ENCODE measurements at regions not wholly inside any gene's neighbourhood (a gene's known extent, or its start where the extent isn't known, plus 50 kb on each side); places are given as distances from the start of the nearest gene placed in this dataset.

- intact Hi-C loops (cut with DNase I), result no loop called here
- Histone ChIP-seq H3K36me3 (ENCODE audit: insufficient read depth in 1 of 2, low read depth in 1 of 2) (no peaks in the 10 kb centered on the region), H3K4me3 (no peak overlapping the region), H3K27me3 (ENCODE audit: insufficient read depth in 3 of 3, low read length in 2 of 3) (no peaks in the 10 kb centered on the region), H3K9me3 (no peaks in the 10 kb centered on the region), H3K4me1 (no peaks in the 10 kb centered on the region), H3K27ac (no peak overlapping the region)
- no peak for ATAC-seq
- no peak for TF ChIP-seq CTCF (IDR thresholded peaks at IDR 0.05)
- WGBS, 3 donors, result 74 to 90% (median 84%) methylated on average over 5 of the region's 5 CpGs
- no peak for DNase-seq
Observed at GRCh38 chr14:99029916-99030305, 242.1 kb downstream of the BCL11B start.

GRCh38 chr14:99030454-99030853 is 241.5 kb downstream of the BCL11B start:
- intact Hi-C loops (cut with DNase I), result no loop called here
- 61 to 70% (median 67%) methylated on average over 2 of the region's 2 CpGs for WGBS, 3 donors

GRCh38 chr14:99032759-99033158 is 239.2 kb downstream of the BCL11B start:
- H3K4me3 ChIP-seq, result no peak overlapping the region
- 79 to 87% (median 81%) methylated on average over 8 of the region's 8 CpGs for WGBS, 3 donors
- H3K36me3 ChIP-seq (ENCODE audit: insufficient read depth in 1 of 2, low read depth in 1 of 2), result no peaks in the 10 kb centered on the region
- H3K9me3 ChIP-seq, result no peaks in the 10 kb centered on the region
- no peak for TF ChIP-seq CTCF (IDR thresholded peaks at IDR 0.05)
- intact Hi-C loops (cut with DNase I), result no loop called here
- H3K27ac ChIP-seq, result no peak overlapping the region
- H3K27me3 ChIP-seq (ENCODE audit: insufficient read depth in 3 of 3, low read length in 2 of 3), result no peaks in the 10 kb centered on the region
- peaks cover 5% of the 10 kb centered on the region for H3K4me1 ChIP-seq
- no peak for ATAC-seq
- no peak for DNase-seq

More at GRCh38 chr14:99030454-99030853, 241.5 kb downstream of the BCL11B start:
- no peak for DNase-seq
- Histone ChIP-seq H3K27me3 (ENCODE audit: insufficient read depth in 3 of 3, low read length in 2 of 3) (no peaks in the 10 kb centered on the region), H3K4me1 (peaks cover 1% of the 10 kb centered on the region), H3K27ac (no peak overlapping the region), H3K36me3 (ENCODE audit: insufficient read depth in 1 of 2, low read depth in 1 of 2) (no peaks in the 10 kb centered on the region), H3K9me3 (no peaks in the 10 kb centered on the region), H3K4me3 (no peak overlapping the region)
- TF ChIP-seq CTCF (IDR thresholded peaks at IDR 0.05), result no peak
- no peak for ATAC-seq

- ATAC-seq (no peak), DNase-seq (no peak)
- no peak overlapping the region for H3K4me3 ChIP-seq
- H3K27ac ChIP-seq, result no peak overlapping the region
- TF ChIP-seq CTCF (IDR thresholded peaks at IDR 0.05), result no peak
- 86 to 92% (median 88%) methylated on average over 9 of the region's 9 CpGs for WGBS, 3 donors
- intact Hi-C loops (cut with DNase I), result no loop called here
- peaks cover 5% of the 10 kb centered on the region for H3K4me1 ChIP-seq
- H3K36me3 ChIP-seq (ENCODE audit: insufficient read depth in 1 of 2, low read depth in 1 of 2), result no peaks in the 10 kb centered on the region
- no peaks in the 10 kb centered on the region for H3K27me3 ChIP-seq (ENCODE audit: insufficient read depth in 3 of 3, low read length in 2 of 3)
- H3K9me3 ChIP-seq, result no peaks in the 10 kb centered on the region
Observed at GRCh38 chr14:99033951-99034350, 238.0 kb downstream of the BCL11B start.

- Histone ChIP-seq H3K9me3 (no peaks in the 10 kb centered on the region), H3K27me3 (ENCODE audit: insufficient read depth in 3 of 3, low read length in 2 of 3) (no peaks in the 10 kb centered on the region), H3K36me3 (ENCODE audit: insufficient read depth in 1 of 2, low read depth in 1 of 2) (no peaks in the 10 kb centered on the region), H3K4me1 (peaks cover 5% of the 10 kb centered on the region), H3K4me3 (no peak overlapping the region), H3K27ac (no peak overlapping the region)
- ATAC-seq (no peak), DNase-seq (no peak)
- intact Hi-C loops (cut with DNase I), result no loop called here
- WGBS, 3 donors, result 82 to 87% (median 84%) methylated on average over 16 of the region's 16 CpGs
- TF ChIP-seq CTCF (IDR thresholded peaks at IDR 0.05), result no peak
Observed at GRCh38 chr14:99034711-99035171, 237.3 kb downstream of the BCL11B start.

Data from psoas muscle (tissue), 7 donors.